Endothelial cell of umbilical vein (primary cell): ENCODE measurements at regions not wholly inside any gene's neighbourhood (a gene's known extent, or its start where the extent isn't known, plus 50 kb on each side); places are given as distances from the start of the nearest gene placed in this dataset.

Source experiments
- CTCF ChIP-seq, 2 donors: IDR thresholded peaks; 1 replicate in 1 of 2; 2 replicates in 1 of 2; pipeline ENCODE4 v1.5.1; 2011; ENCODE audit warnings: low read length in 2 of 2, mild to moderate bottlenecking in 2 of 2, moderate library complexity in 2 of 2, control low read depth in 1 of 2, inconsistent platforms in 1 of 2, low read depth in 1 of 2; ENCODE audit not compliant: insufficient read depth in 1 of 2; ENCODE audit errors: extremely low read depth in 1 of 2
- EZH2 ChIP-seq: IDR thresholded peaks from 2 replicates; pipeline ENCODE4 v1.6.1; 2012; ENCODE audit warnings: borderline replicate concordance, low read depth, mild to moderate bottlenecking, moderate library complexity, low read length, inconsistent platforms; ENCODE audit not compliant: severe bottlenecking
- FOS ChIP-seq: IDR thresholded peaks from 2 replicates; pipeline ENCODE4 v1.6.1; 2011; ENCODE audit warnings: mild to moderate bottlenecking, low read length, moderate library complexity, borderline replicate concordance; ENCODE audit not compliant: insufficient read depth
- GATA2 ChIP-seq: IDR thresholded peaks from 2 replicates; pipeline ENCODE4 v1.7.0; 2011; ENCODE audit warnings: low read depth, mild to moderate bottlenecking, moderate library complexity, mixed read lengths, low read length; ENCODE audit not compliant: insufficient read length, insufficient read depth
- JUN ChIP-seq: IDR thresholded peaks from 2 replicates; pipeline ENCODE4 v1.6.1; 2011; ENCODE audit warnings: borderline replicate concordance, low read depth; ENCODE audit not compliant: insufficient read length, insufficient read depth
- MAX ChIP-seq: IDR thresholded peaks from 2 replicates; pipeline ENCODE4 v1.6.1; 2011; ENCODE audit not compliant: insufficient read depth, insufficient read length
- MYC ChIP-seq: IDR thresholded peaks from one replicate; pipeline ENCODE4 v1.6.1; 2011; ENCODE audit warnings: mild to moderate bottlenecking, low read depth, low read length
- POLR2A ChIP-seq: IDR thresholded peaks from 2 replicates; pipeline ENCODE4 v1.6.1; 2012; ENCODE audit warnings: low read depth, mild to moderate bottlenecking, control low read depth, low read length
- POLR2AphosphoS5 ChIP-seq: IDR thresholded peaks from 2 replicates; pipeline ENCODE4 v1.6.1; 2012; ENCODE audit warnings: low read depth, mild to moderate bottlenecking, control low read depth, low read length, moderate library complexity; ENCODE audit not compliant: insufficient read depth

DNA sequence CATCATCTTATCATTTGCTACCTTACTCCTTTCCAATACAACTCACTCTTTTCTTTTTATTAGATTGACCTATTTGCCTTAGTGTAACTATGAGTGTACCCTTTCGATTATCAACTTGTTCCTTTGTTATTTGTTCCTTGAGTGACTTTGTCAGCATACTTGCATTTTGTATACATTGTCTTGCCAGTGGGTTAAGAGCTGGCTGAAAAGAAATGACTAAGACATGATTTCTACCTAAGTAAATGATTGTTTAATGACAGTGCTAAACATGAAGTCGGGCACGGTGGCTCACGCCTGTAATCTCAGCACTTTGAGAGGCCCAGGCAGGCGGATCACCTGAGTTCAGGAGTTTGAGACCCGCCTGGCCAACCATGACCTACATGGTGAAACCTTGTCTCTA lies 1042.3 kb downstream of the TBL1XR1 start:
- TF ChIP-seq CTCF (IDR thresholded peaks at IDR 0.05; ENCODE audit: extremely low read depth in 1 of 2, insufficient read depth in 1 of 2, low read depth in 1 of 2, low read length in 2 of 2), result no peak
- TF ChIP-seq FOS, result no peak
- TF ChIP-seq POLR2A, result no peak
- TF ChIP-seq EZH2, result no peak
- TF ChIP-seq MAX, result no peak
- no peak for TF ChIP-seq MYC
- TF ChIP-seq POLR2AphosphoS5, result no peak
- no peak for TF ChIP-seq GATA2
- TF ChIP-seq JUN, result no peak
